Naive thymus-derived CD8-positive, alpha-beta T cell (primary cell): ENCODE measurements at regions not wholly inside any gene's neighbourhood (a gene's known extent, or its start where the extent isn't known, plus 50 kb on each side); places are given as distances from the start of the nearest gene placed in this dataset.
"Not testable (repeated sequence)": the region's sequence is repeated elsewhere in the genome, so short reads cannot be mapped to it uniquely, and the experiment has no call there.

Experiments
- ATAC-seq, 2 donors: fragments of 150-1000 bp; cut with Tn5 transposase in 1 of 2; sonication (Bioruptor Pico), chemical (Tn5 transposase) in 1 of 2; 1 replicate in 1 of 2; 2 replicates in 1 of 2; pipeline ENCODE4 v1.10.0; 2021; ENCODE audit warnings: mild to moderate bottlenecking in 2 of 2, moderate library complexity in 2 of 2
- POLR2A ChIA-PET: fragments of 350-600 bp; sonication (Branson Sonifier 250); formaldehyde crosslinking; loops from one replicate; lab custom pipeline; 2021; ENCODE audit warnings: antibody characterized with exemption; lab: Charles Lee
- DNase-seq, 10 donors: peaks; one replicate each; pipeline versions ENCODE4 v3.0.0 to v3.0.0-alpha.2; 2020 to 2022
- H3K27ac Mint-ChIP-seq, 10 donors: one replicate each; pipeline ENCODE4 v1.8.0; 2020 to 2022; ENCODE audit warnings: mild to moderate bottlenecking in 10 of 10, mixed read lengths in 10 of 10, moderate library complexity in 4 of 10, inconsistent platforms in 1 of 10
- H3K27me3 Mint-ChIP-seq, 5 donors: one replicate each; pipeline ENCODE4 v1.8.0; 2021 to 2022; ENCODE audit warnings: mixed read lengths in 5 of 5
- H3K36me3 Mint-ChIP-seq, 3 donors: one replicate each; pipeline ENCODE4 v1.8.0; 2020 to 2022; ENCODE audit warnings: mixed read lengths in 3 of 3, mild to moderate bottlenecking in 2 of 3, inconsistent platforms in 1 of 3
- H3K4me1 Mint-ChIP-seq, 4 donors: one replicate each; pipeline ENCODE4 v1.8.0; 2021 to 2022; ENCODE audit warnings: mixed read lengths in 4 of 4
- H3K4me3 Mint-ChIP-seq, 10 donors: one replicate each; pipeline ENCODE4 v1.8.0; 2020 to 2022; ENCODE audit warnings: mild to moderate bottlenecking in 10 of 10, mixed read lengths in 10 of 10, moderate library complexity in 6 of 10, inconsistent platforms in 1 of 10
- H3K9me3 Mint-ChIP-seq, 9 donors: one replicate each; pipeline ENCODE4 v1.8.0; 2020 to 2022; ENCODE audit warnings: mixed read lengths in 9 of 9, mild to moderate bottlenecking in 3 of 9, inconsistent platforms in 1 of 9, moderate library complexity in 1 of 9

- POLR2A ChIA-PET, result no interaction called here
- H3K4me1 Mint-ChIP-seq, result no peaks in the 10 kb centered on the region
Observed at GRCh38 chr18:60893355-60894097, 439.7 kb upstream of the CDH20 start.

GRCh38 chr18:60894254-60894945 is 438.8 kb upstream of the CDH20 start:
- POLR2A ChIA-PET, result no interaction called here
- peaks cover 2 to 12% (median 4%) of the 10 kb centered on the region in 9 donors for H3K9me3 Mint-ChIP-seq
- ATAC-seq, result no peak

More at GRCh38 chr18:60893355-60894097, 439.7 kb upstream of the CDH20 start:
- ATAC-seq, result no peak
- H3K36me3 Mint-ChIP-seq, result no peaks in the 10 kb centered on the region
- no peak for DNase-seq
- peaks cover 0 to 12% (median 4%) of the 10 kb centered on the region in 9 donors for H3K9me3 Mint-ChIP-seq
- H3K27me3 Mint-ChIP-seq, result no peaks in the 10 kb centered on the region
- no peak overlapping the region for H3K27ac Mint-ChIP-seq
- no peak overlapping the region for H3K4me3 Mint-ChIP-seq

GRCh38 chr18:60895181-60895580 is 438.0 kb upstream of the CDH20 start:
- no peaks in the 10 kb centered on the region for H3K4me1 Mint-ChIP-seq
- DNase-seq, result no peak
- H3K27me3 Mint-ChIP-seq, result no peaks in the 10 kb centered on the region
- peaks cover 1 to 11% (median 4%) of the 10 kb centered on the region in 9 donors for H3K9me3 Mint-ChIP-seq
- no peak for ATAC-seq
- H3K36me3 Mint-ChIP-seq, result no peaks in the 10 kb centered on the region
- H3K27ac Mint-ChIP-seq, result no peak overlapping the region
- H3K4me3 Mint-ChIP-seq, result no peak overlapping the region
- POLR2A ChIA-PET, result no interaction called here

More at GRCh38 chr18:60894254-60894945, 438.8 kb upstream of the CDH20 start:
- no peak for DNase-seq
- H3K27me3 Mint-ChIP-seq, result no peaks in the 10 kb centered on the region
- H3K36me3 Mint-ChIP-seq, result no peaks in the 10 kb centered on the region
- no peak overlapping the region for H3K27ac Mint-ChIP-seq
- H3K4me3 Mint-ChIP-seq, result no peak overlapping the region
- H3K4me1 Mint-ChIP-seq, result no peaks in the 10 kb centered on the region

- POLR2A ChIA-PET, result no interaction called here
- no peak overlapping the region for H3K4me3 Mint-ChIP-seq
- DNase-seq (no peak), ATAC-seq (no peak)
- no peak overlapping the region for H3K27ac Mint-ChIP-seq
- H3K27me3 Mint-ChIP-seq, result no peaks in the 10 kb centered on the region
- no peaks in the 10 kb centered on the region for H3K4me1 Mint-ChIP-seq
- H3K9me3 Mint-ChIP-seq, result peaks cover 0 to 12% (median 4%) of the 10 kb centered on the region in 9 donors
- H3K36me3 Mint-ChIP-seq, result no peaks in the 10 kb centered on the region
Observed at GRCh38 chr18:60898111-60898510, 435.1 kb upstream of the CDH20 start.

GRCh38 chr18:60905699-60906098 is 427.5 kb upstream of the CDH20 start:
- DNase-seq, result no peak
- Mint-ChIP-seq H3K4me1 (no peaks in the 10 kb centered on the region), H3K9me3 (peaks cover 0 to 15% (median 3%) of the 10 kb centered on the region in 9 donors), H3K4me3 (no peak overlapping the region), H3K27ac (no peak overlapping the region), H3K36me3 (no peaks in the 10 kb centered on the region), H3K27me3 (no peaks in the 10 kb centered on the region)
- ATAC-seq, result no peak
- POLR2A ChIA-PET, result no interaction called here

- H3K36me3 Mint-ChIP-seq, result no peaks in the 10 kb centered on the region
- POLR2A ChIA-PET, result no interaction called here
- H3K4me1 Mint-ChIP-seq, result no peaks in the 10 kb centered on the region
- DNase-seq (no peak), ATAC-seq (no peak)
- H3K27me3 Mint-ChIP-seq, result no peaks in the 10 kb centered on the region
- H3K27ac Mint-ChIP-seq, result no peak overlapping the region
- H3K4me3 Mint-ChIP-seq, result no peak overlapping the region
- H3K9me3 Mint-ChIP-seq, result peaks cover 0 to 30% (median 8%) of the 10 kb centered on the region in 9 donors
Observed at GRCh38 chr18:60910534-60910933, 422.7 kb upstream of the CDH20 start.

GRCh38 chr18:60911504-60911903 is 421.7 kb upstream of the CDH20 start:
- Mint-ChIP-seq H3K4me3 (no peak overlapping the region), H3K27ac (no peak overlapping the region), H3K36me3 (no peaks in the 10 kb centered on the region), H3K9me3 (peaks cover 0 to 30% (median 5%) of the 10 kb centered on the region in 9 donors), H3K27me3 (no peaks in the 10 kb centered on the region), H3K4me1 (no peaks in the 10 kb centered on the region)
- no peak for ATAC-seq
- POLR2A ChIA-PET, result no interaction called here
- no peak for DNase-seq

GRCh38 chr18:60915160-60915559 is 418.1 kb upstream of the CDH20 start:
- Mint-ChIP-seq H3K27ac (no peak overlapping the region), H3K4me1 (no peaks in the 10 kb centered on the region), H3K36me3 (no peaks in the 10 kb centered on the region), H3K9me3 (peaks cover 0 to 30% (median 3%) of the 10 kb centered on the region in 9 donors), H3K4me3 (no peak overlapping the region), H3K27me3 (no peaks in the 10 kb centered on the region)
- DNase-seq, result no peak
- ATAC-seq, result no peak
- POLR2A ChIA-PET, result no interaction called here

GRCh38 chr18:60918862-60919261 is 414.4 kb upstream of the CDH20 start:
- H3K27ac Mint-ChIP-seq, POLR2A ChIA-PET, H3K27me3 Mint-ChIP-seq, H3K4me3 Mint-ChIP-seq, H3K36me3 Mint-ChIP-seq, DNase-seq, ATAC-seq, H3K4me1 Mint-ChIP-seq: not testable (repeated sequence)
- peaks cover 0 to 13% (median 3%) of the 10 kb centered on the region in 9 donors for H3K9me3 Mint-ChIP-seq

GRCh38 chr18:60925892-60926291 is 407.3 kb upstream of the CDH20 start:
- Mint-ChIP-seq H3K27me3 (no peaks in the 10 kb centered on the region), H3K4me1 (no peaks in the 10 kb centered on the region), H3K9me3 (peaks cover 0 to 23% (median 11%) of the 10 kb centered on the region in 9 donors), H3K27ac (no peak overlapping the region), H3K4me3 (no peak overlapping the region), H3K36me3 (no peaks in the 10 kb centered on the region)
- POLR2A ChIA-PET, result no interaction called here
- ATAC-seq (no peak), DNase-seq (no peak)

GRCh38 chr18:60929966-60930365 is 403.3 kb upstream of the CDH20 start:
- H3K27ac Mint-ChIP-seq, result no peak overlapping the region
- POLR2A ChIA-PET, result no interaction called here
- H3K4me1 Mint-ChIP-seq, result no peaks in the 10 kb centered on the region
- peaks cover 1 to 34% (median 9%) of the 10 kb centered on the region in 9 donors for H3K9me3 Mint-ChIP-seq
- no peaks in the 10 kb centered on the region for H3K27me3 Mint-ChIP-seq
- no peak overlapping the region for H3K4me3 Mint-ChIP-seq
- ATAC-seq (no peak), DNase-seq (no peak)
- no peaks in the 10 kb centered on the region for H3K36me3 Mint-ChIP-seq

- no peaks in the 10 kb centered on the region for H3K4me1 Mint-ChIP-seq
- H3K9me3 Mint-ChIP-seq, result peaks cover 0 to 18% (median 8%) of the 10 kb centered on the region in 9 donors
- no peak for ATAC-seq
- POLR2A ChIA-PET, result no interaction called here
- peaks cover 0 to 1% (median 0%) of the 10 kb centered on the region in 5 donors for H3K27me3 Mint-ChIP-seq
- no peaks in the 10 kb centered on the region for H3K36me3 Mint-ChIP-seq
- no peak for DNase-seq
- H3K4me3 Mint-ChIP-seq, result no peak overlapping the region
- H3K27ac Mint-ChIP-seq, result no peak overlapping the region
Observed at GRCh38 chr18:60935041-60935910, 398.0 kb upstream of the CDH20 start.

- POLR2A ChIA-PET, result no interaction called here
- peaks cover 0 to 1% (median 0%) of the 10 kb centered on the region in 5 donors for H3K27me3 Mint-ChIP-seq
- no peaks in the 10 kb centered on the region for H3K36me3 Mint-ChIP-seq
- ATAC-seq (no peak), DNase-seq (no peak)
- H3K4me1 Mint-ChIP-seq, result no peaks in the 10 kb centered on the region
- no peak overlapping the region for H3K4me3 Mint-ChIP-seq
- peaks cover 0 to 18% (median 8%) of the 10 kb centered on the region in 9 donors for H3K9me3 Mint-ChIP-seq
- no peak overlapping the region for H3K27ac Mint-ChIP-seq
Observed at GRCh38 chr18:60936101-60936500, 397.1 kb upstream of the CDH20 start.
